IMR-90 (cell line): ENCODE measurements at regions not wholly inside any gene's neighbourhood (a gene's known extent, or its start where the extent isn't known, plus 50 kb on each side); places are given as distances from the start of the nearest gene placed in this dataset.

Source experiments
- ATAC-seq: fragments of 200-7000 bp; cut with Tn5 transposase; 2 replicates; pipeline ENCODE4 v1.9.1; 2020; ENCODE audit warnings: low read depth, mild to moderate bottlenecking, moderate library complexity
- BruUV-seq: library from RNA; stranded (reverse); fragments of 400-500 nt; replicated peaks from 2 replicates; lab custom pipeline; 2021; lab: Mats Ljungman, UMichigan
- CTCF ChIA-PET: fragments of 300-600 bp; formaldehyde crosslinking; extraction: SDS; loops from one replicate; lab custom pipeline; 2021; ENCODE audit warnings: antibody characterized with exemption; lab: Yijun Ruan, JAX
- POLR2A ChIA-PET: fragments of 300-600 bp; sonication (Branson Sonifier 250); formaldehyde crosslinking; loops from one replicate; lab custom pipeline; 2022; ENCODE audit warnings: antibody characterized with exemption; ENCODE audit not compliant: unreplicated experiment; lab: Charles Lee
- DNase-seq: peaks from one replicate; pipeline ENCODE4 v3.0.0; 2013
- H2AFZ ChIP-seq: replicated peaks from 2 replicates; pipeline ENCODE3; 2013; ENCODE audit warnings: low read length, mild to moderate bottlenecking; ENCODE audit not compliant: poor library complexity
- H2AK5ac ChIP-seq: 2 replicates; pipeline ENCODE4 v1.6.1; 2013; ENCODE audit warnings: low read depth, low read length, inconsistent platforms
- H2AK9ac ChIP-seq: replicated peaks from 2 replicates; pipeline ENCODE3; 2013; ENCODE audit warnings: mild to moderate bottlenecking, low read depth, low read length, moderate library complexity; ENCODE audit not compliant: poor library complexity
- H2BK120ac ChIP-seq: 2 replicates; pipeline ENCODE4 v1.6.1; 2013; ENCODE audit warnings: low read depth, low read length, inconsistent platforms
- H2BK15ac ChIP-seq: 3 replicates; pipeline ENCODE4 v1.6.1; 2013; ENCODE audit warnings: low read depth, low read length, inconsistent platforms
- H2BK20ac ChIP-seq: 2 replicates; pipeline ENCODE4 v1.6.1; 2013; ENCODE audit warnings: low read depth, mild to moderate bottlenecking, inconsistent platforms, low read length, moderate library complexity
- H2BK5ac ChIP-seq: 2 replicates; pipeline ENCODE4 v1.6.1; 2013; ENCODE audit warnings: mild to moderate bottlenecking, low read depth, low read length, inconsistent platforms; ENCODE audit not compliant: poor library complexity, severe bottlenecking
- H3K14ac ChIP-seq: replicated peaks from 2 replicates; pipeline ENCODE4 v1.6.1; 2013; ENCODE audit warnings: low read depth, low read length, inconsistent platforms
- H3K18ac ChIP-seq: 2 replicates; pipeline ENCODE4 v1.6.1; 2013; ENCODE audit warnings: low read depth, low read length, control low read depth
- H3K23ac ChIP-seq: 2 replicates; pipeline ENCODE4 v1.6.1; 2013; ENCODE audit warnings: low read depth, low read length, inconsistent platforms
- H3K27ac ChIP-seq: 2 replicates; pipeline ENCODE4 v1.5.1; 2013; ENCODE audit warnings: mild to moderate bottlenecking, control low read depth, low read length; ENCODE audit not compliant: insufficient read depth
- H3K27me3 ChIP-seq: 2 replicates; pipeline ENCODE4 v1.6.1; 2013; ENCODE audit warnings: low read length; ENCODE audit not compliant: control insufficient read depth, insufficient read depth
- H3K36me3 ChIP-seq: 2 replicates; pipeline ENCODE4 v1.6.1; 2013; ENCODE audit warnings: low read length, mixed read lengths; ENCODE audit not compliant: control insufficient read depth, insufficient read depth
- H3K4ac ChIP-seq: 2 replicates; pipeline ENCODE4 v1.6.1; 2013; ENCODE audit warnings: low read depth, low read length, inconsistent platforms
- H3K4me1 ChIP-seq: 2 replicates; pipeline ENCODE4 v1.6.1; 2013; ENCODE audit warnings: low read length, mixed read lengths; ENCODE audit not compliant: control insufficient read depth, insufficient read depth
- H3K4me2 ChIP-seq: 2 replicates; pipeline ENCODE4 v1.6.1; 2013; ENCODE audit warnings: low read depth, mild to moderate bottlenecking, control low read depth, low read length, moderate library complexity
- H3K4me3 ChIP-seq: 2 replicates; pipeline ENCODE4 v1.5.1; 2013; ENCODE audit warnings: low read depth, mild to moderate bottlenecking, control low read depth, low read length, moderate library complexity; ENCODE audit not compliant: insufficient read depth
- H3K56ac ChIP-seq: 2 replicates; pipeline ENCODE4 v1.6.1; 2013; ENCODE audit warnings: low read length, inconsistent platforms; ENCODE audit not compliant: insufficient read depth; ENCODE audit errors: extremely low read depth
- H3K79me1 ChIP-seq, 2 experiments: 2 replicates each; pipeline ENCODE4 v1.6.1; 2013; ENCODE audit warnings: low read length in 2 of 2, inconsistent platforms in 1 of 2, low read depth in 1 of 2
- H3K9ac ChIP-seq: 2 replicates; pipeline ENCODE4 v1.6.1; 2013; ENCODE audit warnings: low read depth, low read length, control low read depth
- H3K9me1 ChIP-seq: 2 replicates; pipeline ENCODE4 v1.6.1; 2013; ENCODE audit warnings: low read length, inconsistent platforms; ENCODE audit not compliant: insufficient read depth
- H3K9me3 ChIP-seq: 2 replicates; pipeline ENCODE4 v1.6.1; 2013; ENCODE audit warnings: low read length; ENCODE audit not compliant: control insufficient read depth, insufficient read depth
- H4K20me1 ChIP-seq: 2 replicates; pipeline ENCODE4 v1.6.1; 2013; ENCODE audit warnings: low read length, inconsistent platforms; ENCODE audit not compliant: insufficient read depth
- H4K5ac ChIP-seq: 2 replicates; pipeline ENCODE4 v1.6.1; 2013; ENCODE audit warnings: mild to moderate bottlenecking, low read depth, low read length, control low read depth
- H4K8ac ChIP-seq, 2 experiments: 2 replicates each; pipeline ENCODE4 v1.6.1; 2013; ENCODE audit warnings: low read depth in 2 of 2, low read length in 2 of 2, control low read depth in 1 of 2, inconsistent platforms in 1 of 2
- H4K91ac ChIP-seq: 2 replicates; pipeline ENCODE4 v1.6.1; 2013; ENCODE audit warnings: low read depth, low read length, inconsistent platforms; ENCODE audit not compliant: insufficient read depth
- BHLHE40 ChIP-seq: fragments of 150-350 bp; IDR thresholded peaks from 2 replicates; pipeline ENCODE4 v1.6.1; 2016; ENCODE audit warnings: mild to moderate bottlenecking, low read depth, low read length
- CEBPB ChIP-seq: IDR thresholded peaks from 2 replicates; pipeline ENCODE4 v1.6.1; 2012; ENCODE audit warnings: low read depth, low read length, improper control_type of control experiment
- ELK1 ChIP-seq: fragments of 150-350 bp; IDR thresholded peaks from 2 replicates; pipeline ENCODE4 v1.6.1; 2016; ENCODE audit warnings: low read depth, mild to moderate bottlenecking, low read length, moderate library complexity, borderline replicate concordance
- FOS ChIP-seq: fragments of 150-350 bp; IDR thresholded peaks from 2 replicates; pipeline ENCODE4 v1.6.1; 2016; ENCODE audit warnings: low read depth, low read length
- MAZ ChIP-seq: IDR thresholded peaks from 2 replicates; pipeline ENCODE4 v1.6.1; 2012; ENCODE audit warnings: low read depth, mild to moderate bottlenecking, low read length, improper control_type of control experiment, moderate library complexity, borderline replicate concordance
- NFE2L2 ChIP-seq: fragments of 150-350 bp; IDR thresholded peaks from 2 replicates; pipeline ENCODE4 v1.6.1; 2016; ENCODE audit warnings: low read depth, mild to moderate bottlenecking, low read length
- RAD21 ChIP-seq: IDR thresholded peaks from 2 replicates; pipeline ENCODE4 v1.6.1; 2012; ENCODE audit warnings: low read length, improper control_type of control experiment
- RFX5 ChIP-seq: IDR thresholded peaks from 2 replicates; pipeline ENCODE4 v1.8.0; 2012; ENCODE audit warnings: low read depth, mild to moderate bottlenecking, low read length, moderate library complexity
- dilution Hi-C: fragments of 300-500 bp; cut with HindIII; formaldehyde crosslinking; loops from one replicate; pipeline ENCODE4 v1.14.3; 2018; ENCODE audit warnings: low sequenced_read_pairs; ENCODE audit not compliant: unreplicated experiment
- in situ Hi-C: fragments of 300-500 bp; cut with MboI; formaldehyde crosslinking; loops from 3 replicates; pipeline ENCODE4 v1.14.3; 2019; ENCODE audit warnings: low sequenced_read_pairs, inconsistent platforms, mixed read lengths
- intact Hi-C: fragments of 100-400 bp; cut with micrococcal nuclease; formaldehyde crosslinking; loops from 2 replicates; pipeline ENCODE4 v1.10.0; 2022
- TF ChIP-seq, protein P1 (sequence below): fragments of 150-350 bp; IDR thresholded peaks from 2 replicates; pipeline ENCODE4 v1.6.1; 2017; ENCODE audit warnings: mild to moderate bottlenecking, antibody characterized with exemption, low read length, low read depth
- TF ChIP-seq, protein P2 (sequence below): conservative IDR thresholded peaks from 2 replicates; pipeline ENCODE4 v1.5.1; 2012; ENCODE audit warnings: mild to moderate bottlenecking, low read depth, low read length, improper control_type of control experiment

GRCh38 chr11:107184986-107185385 is 166.7 kb upstream of the GUCY1A2 start:
- Histone ChIP-seq H2BK120ac (no peak overlapping the region), H3K4ac (no peak overlapping the region), H2BK20ac (no peak overlapping the region), H4K8ac (no peak overlapping the region), H4K5ac (no peak overlapping the region), H3K56ac (no peak overlapping the region), H2BK5ac (no peak overlapping the region), H3K36me3 (no peaks in the 10 kb centered on the region), H3K4me3 (no peak overlapping the region), H2AK5ac (no peak overlapping the region), H3K9me1 (no peaks in the 10 kb centered on the region), H2AK9ac (no peak overlapping the region), H3K18ac (no peak overlapping the region), H3K14ac (no peak overlapping the region), H3K23ac (no peak overlapping the region), H3K9ac (no peak overlapping the region), H3K4me2 (no peak overlapping the region), H3K27me3 (no peaks in the 10 kb centered on the region), H3K27ac (no peak overlapping the region), H3K9me3 (no peaks in the 10 kb centered on the region), H2AFZ (no peak overlapping the region), H2BK15ac (no peak overlapping the region), H4K91ac (no peak overlapping the region), H3K79me1 (no peaks in the 10 kb centered on the region), H4K20me1 (no peaks in the 10 kb centered on the region), H3K4me1 (no peaks in the 10 kb centered on the region)
- BruUV-seq: no TSS peak
- in situ Hi-C loops: no loop called here
- intact Hi-C loops: no loop called here
- ATAC-seq: no peak
- CTCF ChIA-PET: no interaction called here
- TF ChIP-seq, protein P1, sequence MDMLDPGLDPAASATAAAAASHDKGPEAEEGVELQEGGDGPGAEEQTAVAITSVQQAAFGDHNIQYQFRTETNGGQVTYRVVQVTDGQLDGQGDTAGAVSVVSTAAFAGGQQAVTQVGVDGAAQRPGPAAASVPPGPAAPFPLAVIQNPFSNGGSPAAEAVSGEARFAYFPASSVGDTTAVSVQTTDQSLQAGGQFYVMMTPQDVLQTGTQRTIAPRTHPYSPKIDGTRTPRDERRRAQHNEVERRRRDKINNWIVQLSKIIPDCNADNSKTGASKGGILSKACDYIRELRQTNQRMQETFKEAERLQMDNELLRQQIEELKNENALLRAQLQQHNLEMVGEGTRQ: no peak
- TF ChIP-seq, protein P2, sequence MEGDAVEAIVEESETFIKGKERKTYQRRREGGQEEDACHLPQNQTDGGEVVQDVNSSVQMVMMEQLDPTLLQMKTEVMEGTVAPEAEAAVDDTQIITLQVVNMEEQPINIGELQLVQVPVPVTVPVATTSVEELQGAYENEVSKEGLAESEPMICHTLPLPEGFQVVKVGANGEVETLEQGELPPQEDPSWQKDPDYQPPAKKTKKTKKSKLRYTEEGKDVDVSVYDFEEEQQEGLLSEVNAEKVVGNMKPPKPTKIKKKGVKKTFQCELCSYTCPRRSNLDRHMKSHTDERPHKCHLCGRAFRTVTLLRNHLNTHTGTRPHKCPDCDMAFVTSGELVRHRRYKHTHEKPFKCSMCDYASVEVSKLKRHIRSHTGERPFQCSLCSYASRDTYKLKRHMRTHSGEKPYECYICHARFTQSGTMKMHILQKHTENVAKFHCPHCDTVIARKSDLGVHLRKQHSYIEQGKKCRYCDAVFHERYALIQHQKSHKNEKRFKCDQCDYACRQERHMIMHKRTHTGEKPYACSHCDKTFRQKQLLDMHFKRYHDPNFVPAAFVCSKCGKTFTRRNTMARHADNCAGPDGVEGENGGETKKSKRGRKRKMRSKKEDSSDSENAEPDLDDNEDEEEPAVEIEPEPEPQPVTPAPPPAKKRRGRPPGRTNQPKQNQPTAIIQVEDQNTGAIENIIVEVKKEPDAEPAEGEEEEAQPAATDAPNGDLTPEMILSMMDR: no peak
- TF ChIP-seq RFX5 (no peak), ELK1 (no peak), CEBPB (no peak), NFE2L2 (no peak), RAD21 (no peak), FOS (no peak), MAZ (no peak), BHLHE40 (no peak)
- DNase-seq: no peak
- POLR2A ChIA-PET: no interaction called here
- dilution Hi-C loops: no loop called here
